Stimulated activated CD4-positive, alpha-beta T cell treated with anti-CD3 and anti-CD28 coated beads, Interleukin-15, amount 100 ng/mL, for 48 hours (primary cell): ENCODE measurements at regions not wholly inside any gene's neighbourhood (a gene's known extent, or its start where the extent isn't known, plus 50 kb on each side); places are given as distances from the start of the nearest gene placed in this dataset.

Experiments
- DNase-seq, 2 donors: peaks; one replicate each; pipeline ENCODE4 v3.0.0-alpha.2; 2020; ENCODE audit warnings: low read depth in 2 of 2

- DNase-seq, result no peak
Observed at GRCh38 chr14:65933400-65934069, 521.0 kb downstream of the FUT8 start.

GRCh38 chr14:65934070-65934435 lies 521.5 kb downstream of the FUT8 start:
- no peak for DNase-seq

- no peak for DNase-seq
Observed at GRCh38 chr14:65936342-65936975, 523.9 kb downstream of the FUT8 start.

- DNase-seq, result no peak
Observed at GRCh38 chr14:65937079-65937959, 524.8 kb downstream of the FUT8 start.

- no peak for DNase-seq
Observed at GRCh38 chr14:65937960-65938316, 525.4 kb downstream of the FUT8 start.

- no peak for DNase-seq
Observed at GRCh38 chr14:65938738-65939137, 526.2 kb downstream of the FUT8 start.

- no peak for DNase-seq
Observed at GRCh38 chr14:65939184-65939583, 526.7 kb downstream of the FUT8 start.

- no peak for DNase-seq
Observed at GRCh38 chr14:65940056-65940735, 527.7 kb downstream of the FUT8 start.

- DNase-seq, result no peak
Observed at GRCh38 chr14:65941091-65941490, 528.6 kb downstream of the FUT8 start.

GRCh38 chr14:65943150-65943549 lies 530.6 kb downstream of the FUT8 start:
- DNase-seq, result no peak

- DNase-seq, result no peak
Observed at GRCh38 chr14:65943916-65944410, 531.4 kb downstream of the FUT8 start.

- no peak for DNase-seq
Observed at GRCh38 chr14:65945327-65945726, 532.8 kb downstream of the FUT8 start.

- no peak for DNase-seq
Observed at GRCh38 chr14:65946494-65946893, 534.0 kb downstream of the FUT8 start.

- no peak for DNase-seq
Observed at GRCh38 chr14:65948302-65948701, 535.8 kb downstream of the FUT8 start.

- DNase-seq, result peak; percentile 40 to 58
Observed at GRCh38 chr14:65949711-65950516, 536.3 kb upstream of the CCDC196 start.

- no peak for DNase-seq
Observed at GRCh38 chr14:65954942-65955341, 531.2 kb upstream of the CCDC196 start.

- no peak for DNase-seq
Observed at GRCh38 chr14:65957631-65958205, 528.5 kb upstream of the CCDC196 start.

GRCh38 chr14:65958664-65959562 lies 527.3 kb upstream of the CCDC196 start:
- DNase-seq, result no peak

- no peak for DNase-seq
Observed at GRCh38 chr14:65959563-65960024, 526.6 kb upstream of the CCDC196 start.

GRCh38 chr14:65961004-65961403 lies 525.2 kb upstream of the CCDC196 start:
- DNase-seq, result peak; percentile 79 to 84
